Hematopoietic multipotent progenitor cell treated with erythropoietin and hydrocortisone succinate and interleukin-3 and kit ligand, for 15 days (in vitro differentiated cells): ENCODE measurements at regions not wholly inside any gene's neighbourhood (a gene's known extent, or its start where the extent isn't known, plus 50 kb on each side); places are given as distances from the start of the nearest gene placed in this dataset.
"Not testable (repeated sequence)": the region's sequence is repeated elsewhere in the genome, so short reads cannot be mapped to it uniquely, and the experiment has no call there.

Experiments used
- DNase-seq: peaks from one replicate; pipeline ENCODE4 v3.0.0-alpha.2; 2015; ENCODE audit warnings: low spot score

DNA sequence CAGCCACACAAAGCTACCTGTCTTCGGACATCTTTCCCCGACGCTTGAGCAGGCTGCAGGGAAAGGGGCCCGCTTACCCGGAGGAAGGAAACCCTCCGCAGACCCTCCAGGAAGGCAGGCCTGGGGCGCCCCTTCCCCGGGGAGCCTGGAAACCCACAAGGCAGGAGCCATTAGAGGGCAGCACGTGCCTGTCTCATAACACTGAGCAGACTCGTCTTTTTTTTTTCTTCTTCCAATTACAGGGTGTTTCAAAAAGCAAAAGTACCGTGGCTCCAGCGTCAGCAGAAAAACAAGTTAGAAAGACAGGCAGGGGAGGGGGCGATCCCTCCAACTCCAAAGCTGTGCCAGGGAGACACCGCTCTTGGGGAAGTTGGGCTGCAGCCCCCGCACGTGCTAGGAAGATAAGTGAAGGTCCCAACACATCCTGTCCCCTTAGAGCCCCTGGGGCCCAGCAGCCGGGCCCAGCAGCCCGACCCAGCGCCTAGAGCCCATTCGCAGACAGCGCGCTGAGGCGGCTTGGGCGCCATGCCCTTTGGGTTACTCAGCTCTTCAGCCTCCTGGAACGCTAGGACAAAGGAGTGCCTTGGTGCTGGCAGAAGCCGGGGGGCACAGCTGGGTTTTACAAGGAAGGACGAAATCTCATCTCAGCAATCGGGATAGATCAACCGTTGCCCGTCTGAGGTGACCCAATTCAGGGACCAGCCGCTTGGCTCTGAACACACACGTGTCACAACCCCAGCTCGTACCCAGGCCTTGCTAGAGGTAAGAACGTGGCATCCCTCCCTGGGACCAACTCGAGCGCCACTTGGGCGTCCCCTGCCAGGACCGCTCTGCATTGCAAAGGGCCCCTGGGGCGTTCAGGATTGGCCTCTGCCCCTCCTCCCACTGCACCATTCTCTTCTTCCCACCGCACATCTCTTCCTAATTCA, 136.3 kb downstream of the LY86 start:
- peak; percentile 64 for DNase-seq

DNA sequence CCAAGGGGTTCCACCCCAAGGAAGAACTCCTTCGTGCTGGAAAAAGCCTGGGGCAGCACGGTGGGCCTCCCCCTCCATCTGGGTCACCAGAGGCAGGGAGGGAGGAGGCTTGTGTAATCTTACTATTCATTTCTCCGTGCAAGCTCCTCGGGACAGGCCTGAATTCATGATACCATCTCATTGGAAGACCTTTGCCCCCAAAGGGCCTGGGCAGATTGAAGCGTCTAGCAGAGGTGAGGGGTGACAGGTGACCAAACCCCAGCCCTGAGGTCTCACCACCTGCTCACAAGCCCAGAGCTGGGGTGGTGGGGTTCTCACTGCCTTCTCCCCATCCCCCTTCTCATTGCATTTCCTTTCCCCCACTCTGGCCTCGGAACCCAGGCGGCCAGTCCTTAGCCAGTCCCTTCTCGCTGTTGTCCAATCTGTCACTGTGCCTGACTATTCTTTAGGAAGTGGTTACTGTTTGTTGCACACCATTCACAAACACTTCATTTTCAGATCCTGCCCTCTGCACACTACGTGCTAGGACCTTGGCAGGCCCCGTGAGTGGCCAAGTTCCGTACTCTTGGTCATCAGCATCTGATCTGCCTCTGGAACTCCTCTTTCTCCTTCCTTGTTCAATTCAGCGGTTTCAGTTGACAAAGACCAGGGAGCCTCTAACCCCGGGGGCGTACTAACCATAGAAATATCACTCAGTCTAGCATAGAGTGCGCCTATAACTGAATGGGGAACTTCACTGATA, 137.1 kb downstream of the LY86 start:
- no peak for DNase-seq

DNA sequence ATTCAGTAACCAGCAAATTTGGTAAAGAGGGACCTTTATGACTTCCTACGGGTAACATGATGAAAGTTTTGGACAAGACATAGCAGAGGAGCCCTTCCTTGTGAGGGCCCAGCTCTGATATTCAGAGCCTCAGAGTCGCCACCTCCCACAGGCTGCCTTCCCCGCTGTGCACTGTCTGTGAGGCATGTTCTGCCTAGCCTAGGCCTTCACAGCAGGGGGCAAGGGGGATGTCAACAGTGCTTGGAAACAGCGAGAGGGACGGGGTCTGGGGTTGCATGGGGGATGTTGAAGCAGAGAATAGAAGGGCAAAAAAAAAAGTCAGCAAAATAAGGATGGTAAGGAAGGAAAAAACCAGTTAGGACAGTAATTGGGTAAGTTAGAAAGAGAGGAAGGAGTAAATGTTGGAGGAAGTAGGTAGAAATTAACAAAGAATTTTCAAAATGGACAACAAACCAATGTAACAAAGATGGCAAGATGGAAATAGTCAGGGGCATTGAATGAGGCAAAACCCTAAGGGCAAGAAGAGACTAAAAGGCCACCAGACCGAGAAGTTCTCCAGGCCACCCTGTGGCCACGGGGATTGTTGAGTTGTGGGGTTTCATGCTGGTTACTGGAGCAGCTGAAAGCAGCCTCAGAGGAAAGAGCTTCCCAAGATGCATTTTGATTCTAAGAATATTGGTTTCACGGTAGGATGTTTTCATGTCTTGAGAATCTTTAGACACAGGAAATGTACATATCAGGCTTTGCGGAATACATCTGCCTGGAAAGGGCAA, 139.8 kb downstream of the LY86 start:
- no peak for DNase-seq

DNA sequence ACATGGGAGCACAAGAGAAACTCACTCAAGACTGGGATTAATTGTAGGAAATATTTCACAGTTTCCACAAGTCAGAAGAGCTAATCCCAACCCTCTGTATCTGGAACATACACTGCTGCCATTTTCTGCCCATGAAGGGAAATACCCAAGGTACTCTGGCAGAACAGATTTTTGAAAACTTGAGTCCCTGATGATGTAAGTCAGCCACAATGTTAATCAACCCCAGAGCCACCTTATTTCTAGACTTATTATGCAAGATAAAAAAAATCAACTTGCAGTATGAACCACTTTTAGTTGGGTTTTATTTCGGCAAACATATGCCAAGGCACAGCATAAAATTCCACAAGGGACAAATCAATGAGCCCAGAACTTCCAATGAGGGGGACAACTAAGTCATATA, 141.5 kb downstream of the LY86 start:
- DNase-seq = no peak

DNA sequence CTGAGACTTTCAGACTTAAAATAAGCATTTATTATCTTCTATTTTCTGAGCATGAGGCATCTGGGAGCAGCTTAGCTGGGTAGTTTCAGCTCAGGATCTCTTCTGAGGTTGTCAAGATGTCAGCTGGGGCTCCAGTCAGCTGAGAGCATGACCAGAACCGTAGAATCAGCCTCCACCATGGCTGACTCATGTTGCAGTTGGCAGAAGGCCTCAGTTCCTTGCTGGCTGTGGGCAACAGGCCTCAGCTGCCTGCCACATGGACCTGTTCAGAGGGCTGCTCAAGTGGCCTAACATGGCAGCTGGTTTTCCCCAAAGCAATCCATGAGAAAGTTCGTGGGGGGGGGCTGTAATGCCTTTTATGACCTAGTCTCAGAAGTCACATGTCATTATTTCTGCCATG, 142.3 kb downstream of the LY86 start:
- no peak for DNase-seq

- DNase-seq = no peak
Measured at GRCh38 chr6:6734479-6735465, 146.3 kb downstream of the LY86 start.

DNA sequence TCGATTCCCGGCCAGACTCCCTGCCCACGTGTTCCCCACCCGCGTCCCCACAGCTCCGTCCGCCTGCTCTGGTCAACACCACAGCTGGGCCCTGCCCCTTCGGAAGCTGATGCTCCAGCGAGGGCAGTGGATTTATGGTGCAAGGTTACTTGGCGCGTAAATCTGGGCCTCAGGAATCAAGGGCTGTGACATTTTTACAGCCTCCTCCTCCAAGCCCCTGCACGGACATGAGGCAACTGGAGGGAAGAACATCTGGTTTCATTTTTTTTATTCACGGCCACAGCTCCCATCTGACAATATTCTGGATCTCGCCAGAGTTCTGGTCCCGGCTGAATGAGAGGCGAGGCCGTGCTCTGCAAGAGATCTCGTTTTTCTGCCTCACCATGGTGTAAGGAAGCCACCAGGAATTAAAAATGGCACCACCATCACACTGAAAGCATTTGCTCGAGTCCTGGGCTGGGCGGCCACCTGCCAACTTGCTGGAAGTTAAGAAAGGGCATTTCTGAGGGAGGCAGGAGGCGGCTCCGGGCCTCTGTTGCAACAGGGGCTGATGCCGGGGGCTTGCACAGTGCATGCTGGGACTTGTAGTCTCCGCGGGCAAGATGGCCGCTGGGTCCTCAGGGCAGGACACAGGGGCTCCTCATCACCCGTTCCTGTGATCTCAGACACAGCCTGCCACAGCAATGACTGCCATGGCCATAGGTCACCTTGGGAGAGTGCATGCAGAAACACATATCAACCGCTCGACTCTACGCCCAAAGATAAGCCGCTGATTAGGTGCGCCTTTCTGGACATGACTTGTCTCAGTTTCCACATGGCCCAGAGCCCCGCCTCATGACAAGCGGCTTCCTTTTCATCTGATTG, 148.5 kb downstream of the LY86 start:
- DNase-seq = no peak

- no peak for DNase-seq
Measured at GRCh38 chr6:6737671-6738070, 149.2 kb downstream of the LY86 start.

- DNase-seq = no peak
Measured at GRCh38 chr6:6738108-6738507, 149.6 kb downstream of the LY86 start.

DNA sequence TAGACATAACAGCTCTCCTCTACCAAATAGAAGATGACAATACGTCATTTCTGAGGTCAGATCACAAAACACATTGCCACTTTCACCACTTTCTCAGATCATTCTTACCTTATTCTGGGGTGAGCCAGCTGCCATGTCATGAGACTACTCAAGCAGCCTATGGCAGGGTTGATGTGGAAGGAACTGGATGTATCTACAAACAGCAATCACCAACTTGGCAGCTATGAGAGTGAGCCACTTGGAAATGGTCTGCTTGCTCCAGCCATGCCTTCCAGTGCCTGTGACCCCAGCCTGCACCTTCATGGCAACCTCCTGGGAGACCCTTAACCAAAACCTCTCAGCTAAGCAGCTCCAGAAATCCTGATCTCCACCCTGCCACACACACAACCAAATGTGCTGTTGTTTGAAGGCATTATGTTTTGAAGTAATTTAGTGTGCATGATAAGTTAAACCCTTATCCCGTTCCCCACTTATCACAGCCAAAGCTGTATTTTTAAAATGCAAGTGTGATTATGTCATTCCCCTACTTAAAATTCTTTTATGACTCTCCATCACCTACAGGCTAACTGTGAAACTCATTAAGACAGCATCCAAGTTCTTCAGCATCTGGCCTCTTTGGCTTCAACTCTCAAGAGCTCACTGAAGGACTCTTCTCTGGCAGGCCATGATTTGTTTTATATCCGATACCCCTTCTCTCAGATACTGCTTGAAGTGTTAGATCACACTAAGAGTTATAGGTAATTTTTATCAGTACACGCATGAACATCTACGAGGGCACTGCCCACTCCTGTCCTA, 150.6 kb downstream of the LY86 start:
- no peak for DNase-seq

DNA sequence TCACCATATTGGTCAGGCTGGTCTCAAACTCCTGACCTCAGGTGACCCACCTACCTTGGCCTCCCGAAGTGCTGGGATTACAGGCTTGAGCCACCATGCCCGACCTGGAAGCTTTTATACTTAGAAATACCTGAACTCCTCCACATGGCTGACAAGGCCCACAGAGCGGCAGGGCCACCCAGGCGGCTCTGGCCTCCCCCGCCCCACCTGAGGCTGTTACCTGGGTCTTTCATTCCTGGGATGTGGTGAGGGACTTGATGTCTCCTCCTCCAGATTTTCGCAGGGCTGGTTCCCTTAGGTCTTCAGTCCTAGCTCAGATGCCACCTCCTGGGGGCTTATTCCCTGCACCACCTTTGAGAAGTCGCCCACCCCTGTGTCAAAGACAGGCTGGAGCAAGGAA, 152.1 kb downstream of the LY86 start:
- DNase-seq = no peak

DNA sequence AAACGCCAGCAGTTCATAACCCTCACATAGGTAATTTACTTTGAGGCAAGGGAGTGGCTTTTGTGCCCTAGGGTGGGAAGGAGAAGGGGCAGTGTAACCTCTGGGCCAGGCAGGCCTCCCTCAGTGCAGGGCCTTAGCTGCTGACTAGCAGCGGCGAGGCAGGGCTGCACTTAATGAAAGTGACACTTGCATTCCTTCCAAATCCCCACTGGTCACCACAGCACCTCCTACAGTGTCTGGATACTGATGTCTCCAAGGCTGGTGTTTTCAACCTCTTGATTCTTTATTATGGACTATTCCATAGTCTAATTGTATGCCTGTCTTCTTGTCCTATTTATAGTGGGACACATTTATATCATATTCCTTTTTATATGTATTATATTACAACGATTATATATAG, 152.7 kb downstream of the LY86 start:
- no peak for DNase-seq

GRCh38 chr6:6742535-6742934, 154.0 kb downstream of the LY86 start:
- no peak for DNase-seq

GRCh38 chr6:6744551-6744950, 156.0 kb downstream of the LY86 start:
- no peak for DNase-seq

DNA sequence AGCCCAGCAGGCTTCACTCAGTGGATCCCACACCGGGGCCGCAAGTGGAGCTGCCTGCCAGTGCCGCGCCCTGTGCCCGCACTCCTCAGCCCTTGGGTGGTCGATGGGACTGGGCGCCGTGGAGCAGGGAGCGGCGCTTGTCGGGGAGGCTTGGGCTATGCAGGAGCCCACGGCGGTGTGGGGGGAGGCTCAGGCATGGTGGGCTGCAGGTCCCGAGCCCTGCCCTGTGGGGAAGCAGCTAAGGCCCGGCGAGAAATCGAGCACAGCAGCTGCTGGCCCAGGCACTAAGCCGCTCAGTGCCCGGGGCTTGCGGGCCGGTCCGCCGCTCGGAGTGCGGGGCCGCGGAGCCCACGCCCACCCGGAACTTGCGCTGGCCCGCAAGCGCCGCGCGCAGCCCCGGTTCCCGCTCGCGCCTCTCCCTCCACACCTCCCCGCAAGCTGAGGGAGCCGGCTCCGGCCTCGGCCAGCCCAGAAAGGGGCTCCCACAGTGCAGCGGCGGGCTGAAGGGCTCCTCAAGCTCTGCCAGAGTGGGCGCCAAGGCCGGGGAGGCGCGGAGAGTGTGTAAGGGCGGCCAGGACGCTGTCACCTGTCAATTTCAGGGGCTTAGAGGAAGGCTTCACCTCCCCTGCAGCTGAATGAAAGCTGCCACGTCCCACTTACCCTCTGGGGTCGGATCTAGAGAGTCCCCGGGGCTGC, 157.3 kb downstream of the LY86 start:
- not testable (repeated sequence) for DNase-seq

- DNase-seq = no peak
Measured at GRCh38 chr6:6746333-6746969, 157.9 kb downstream of the LY86 start.

- no peak for DNase-seq
Measured at GRCh38 chr6:6746970-6747338, 158.4 kb downstream of the LY86 start.

DNA sequence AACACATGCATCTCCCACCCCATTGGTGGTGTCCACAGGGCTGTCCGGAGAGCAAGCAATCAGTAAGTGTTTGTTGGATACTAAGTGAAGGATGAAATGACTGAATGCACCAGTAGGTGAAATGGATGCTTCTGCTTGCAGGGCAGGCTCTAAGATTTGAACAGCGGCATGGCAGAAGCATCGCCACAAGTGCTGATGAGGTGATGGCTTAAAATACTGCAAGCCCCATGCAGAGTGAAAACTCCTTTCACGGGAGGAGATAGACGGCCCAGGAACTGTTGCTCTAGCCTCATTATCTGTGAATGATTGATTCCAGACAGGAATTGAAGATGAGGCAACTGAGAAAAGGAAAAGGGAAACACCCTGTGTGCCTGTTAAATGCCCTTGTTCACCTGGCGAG, 158.9 kb downstream of the LY86 start:
- DNase-seq = no peak
